ENCODE measurements at regions not wholly inside any gene's neighbourhood (a gene's known extent, or its start where the extent isn't known, plus 50 kb on each side); places are given as distances from the start of the nearest gene placed in this dataset.

- intact Hi-C loops (cut with DNase I), result no loop called here
- H3K27ac ChIP-seq, result no peak overlapping the region
- ATAC-seq (no peak), DNase-seq (no peak)
- TF ChIP-seq POLR2A (IDR thresholded peaks at IDR 0.05) (no peak), CTCF (IDR thresholded peaks at IDR 0.05) (no peak)
- WGBS, 2 donors, result 89 to 93% methylated on average over 8 of the region's 8 CpGs
- peaks cover 17% of the 10 kb centered on the region for H3K4me1 ChIP-seq
- H3K9me3 ChIP-seq, result no peaks in the 10 kb centered on the region
- no peak overlapping the region for H3K4me3 ChIP-seq
- H3K27me3 ChIP-seq, result no peaks in the 10 kb centered on the region
- H3K36me3 ChIP-seq (replicated peaks in 1 of 2; ENCODE audit: insufficient read depth in 1 of 2, low read depth in 2 of 2), result no peaks in the 10 kb centered on the region
These were observed 99.2 kb upstream of the FOXP4 start for GRCh38 chr6:41446907-41447545.

GRCh38 chr6:41448256-41448655 lies 97.9 kb upstream of the FOXP4 start:
- Histone ChIP-seq H3K27me3 (no peaks in the 10 kb centered on the region), H3K27ac (no peak overlapping the region), H3K4me1 (peaks cover 12% of the 10 kb centered on the region), H3K4me3 (no peak overlapping the region), H3K36me3 (replicated peaks in 1 of 2; ENCODE audit: insufficient read depth in 1 of 2, low read depth in 2 of 2) (no peaks in the 10 kb centered on the region), H3K9me3 (no peaks in the 10 kb centered on the region)
- TF ChIP-seq POLR2A (IDR thresholded peaks at IDR 0.05), result no peak
- no peak for TF ChIP-seq CTCF (IDR thresholded peaks at IDR 0.05)
- ATAC-seq (no peak), DNase-seq (no peak)
- intact Hi-C loops (cut with DNase I), result no loop called here
- 92 to 94% methylated on average over 1 of the region's 1 CpG for WGBS, 2 donors

GRCh38 chr6:41449399-41450245 lies 96.6 kb upstream of the FOXP4 start:
- ATAC-seq, result peak; percentile 75
- peak overlapping the region in 1 of 4 donors; percentile 9 for H3K27ac ChIP-seq
- TF ChIP-seq POLR2A (IDR thresholded peaks at IDR 0.05) (no peak), CTCF (IDR thresholded peaks at IDR 0.05) (no peak)

GRCh38 chr6:41450581-41450980 lies 95.6 kb upstream of the FOXP4 start:
- intact Hi-C loops (cut with DNase I), result no loop called here
- Histone ChIP-seq H3K4me3 (no peak overlapping the region), H3K9me3 (no peaks in the 10 kb centered on the region), H3K36me3 (replicated peaks in 1 of 2; ENCODE audit: insufficient read depth in 1 of 2, low read depth in 2 of 2) (no peaks in the 10 kb centered on the region), H3K4me1 (peaks cover 15% of the 10 kb centered on the region), H3K27me3 (no peaks in the 10 kb centered on the region), H3K27ac (no peak overlapping the region)
- ATAC-seq (no peak), DNase-seq (no peak)
- no peak for TF ChIP-seq POLR2A (IDR thresholded peaks at IDR 0.05)
- no peak for TF ChIP-seq CTCF (IDR thresholded peaks at IDR 0.05)
- 92 to 93% methylated on average over 12 to 13 of the region's 13 CpGs for WGBS, 2 donors

More at GRCh38 chr6:41449399-41450245, 96.6 kb upstream of the FOXP4 start:
- Histone ChIP-seq H3K27me3 (no peaks in the 10 kb centered on the region), H3K9me3 (no peaks in the 10 kb centered on the region), H3K4me3 (no peak overlapping the region), H3K4me1 (peaks cover 12% of the 10 kb centered on the region), H3K36me3 (replicated peaks in 1 of 2; ENCODE audit: insufficient read depth in 1 of 2, low read depth in 2 of 2) (no peaks in the 10 kb centered on the region)
- WGBS, 2 donors, result 26 to 36% methylated on average over 8 of the region's 8 CpGs
- intact Hi-C loops (cut with DNase I), result no loop called here
- DNase-seq, result peak; percentile 72 to 86 (median 82)
